ENCODE measurements at regions not wholly inside any gene's neighbourhood (a gene's known extent, or its start where the extent isn't known, plus 50 kb on each side); places are given as distances from the start of the nearest gene placed in this dataset.

- H3K9me3 ChIP-seq (ENCODE audit: control insufficient read depth, low read length, poor library complexity, severe bottlenecking) = no peaks in the 10 kb centered on the region
- Mint-ChIP-seq H3K36me3 (ENCODE audit: low read depth) (no peaks in the 10 kb centered on the region), H3K27me3 (no peaks in the 10 kb centered on the region), H3K4me3 (no peak overlapping the region), H3K27ac (no peak overlapping the region), H3K4me1 (peaks cover 35% of the 10 kb centered on the region)
- no peak for DNase-seq
- no peak for ATAC-seq
These were observed 63.8 kb upstream of the IL1R1 start for GRCh38 chr2:102078773-102079172.

- Mint-ChIP-seq H3K27ac (peak overlapping the region; percentile 96), H3K4me3 (no peak overlapping the region), H3K4me1 (peaks cover 29% of the 10 kb centered on the region), H3K27me3 (no peaks in the 10 kb centered on the region), H3K36me3 (ENCODE audit: low read depth) (no peaks in the 10 kb centered on the region)
- no peak for ATAC-seq
- no peak for DNase-seq
- no peaks in the 10 kb centered on the region for H3K9me3 ChIP-seq (ENCODE audit: control insufficient read depth, low read length, poor library complexity, severe bottlenecking)
These were observed 61.9 kb upstream of the IL1R1 start for GRCh38 chr2:102080451-102081242.

- H3K9me3 ChIP-seq (ENCODE audit: control insufficient read depth, low read length, poor library complexity, severe bottlenecking) = no peaks in the 10 kb centered on the region
- H3K4me3 Mint-ChIP-seq = no peak overlapping the region
- peak overlapping the region; percentile 96 for H3K27ac Mint-ChIP-seq
- no peak for ATAC-seq
- H3K27me3 Mint-ChIP-seq = no peaks in the 10 kb centered on the region
- no peak for DNase-seq
- peaks cover 29% of the 10 kb centered on the region for H3K4me1 Mint-ChIP-seq
- no peaks in the 10 kb centered on the region for H3K36me3 Mint-ChIP-seq (ENCODE audit: low read depth)
These were observed 61.4 kb upstream of the IL1R1 start for GRCh38 chr2:102081243-102081522.

GRCh38 chr2:102081606-102082005 is 60.9 kb upstream of the IL1R1 start:
- no peak overlapping the region for H3K4me3 Mint-ChIP-seq
- H3K27ac Mint-ChIP-seq = peak overlapping the region; percentile 96
- no peaks in the 10 kb centered on the region for H3K36me3 Mint-ChIP-seq (ENCODE audit: low read depth)
- no peaks in the 10 kb centered on the region for H3K27me3 Mint-ChIP-seq
- ATAC-seq (no peak), DNase-seq (no peak)
- H3K4me1 Mint-ChIP-seq = peaks cover 29% of the 10 kb centered on the region
- H3K9me3 ChIP-seq (ENCODE audit: control insufficient read depth, low read length, poor library complexity, severe bottlenecking) = no peaks in the 10 kb centered on the region

- Mint-ChIP-seq H3K4me3 (peak overlapping the region; percentile 88), H3K27ac (peak overlapping the region; percentile 96), H3K4me1 (peaks cover 29% of the 10 kb centered on the region), H3K36me3 (ENCODE audit: low read depth) (no peaks in the 10 kb centered on the region), H3K27me3 (no peaks in the 10 kb centered on the region)
- H3K9me3 ChIP-seq (ENCODE audit: control insufficient read depth, low read length, poor library complexity, severe bottlenecking) = no peaks in the 10 kb centered on the region
- DNase-seq (no peak), ATAC-seq (peak; percentile 81)
These were observed 59.8 kb upstream of the IL1R1 start for GRCh38 chr2:102082571-102083392.

GRCh38 chr2:102083393-102083703 is 59.2 kb upstream of the IL1R1 start:
- H3K27ac Mint-ChIP-seq = peak overlapping the region; percentile 96
- peaks cover 26% of the 10 kb centered on the region for H3K4me1 Mint-ChIP-seq
- DNase-seq (no peak), ATAC-seq (no peak)
- H3K27me3 Mint-ChIP-seq = no peaks in the 10 kb centered on the region
- no peaks in the 10 kb centered on the region for H3K9me3 ChIP-seq (ENCODE audit: control insufficient read depth, low read length, poor library complexity, severe bottlenecking)
- no peak overlapping the region for H3K4me3 Mint-ChIP-seq
- no peaks in the 10 kb centered on the region for H3K36me3 Mint-ChIP-seq (ENCODE audit: low read depth)

GRCh38 chr2:102084651-102085050 is 57.9 kb upstream of the IL1R1 start:
- no peaks in the 10 kb centered on the region for H3K27me3 Mint-ChIP-seq
- ATAC-seq = no peak
- DNase-seq = no peak
- peaks cover 2% of the 10 kb centered on the region for H3K36me3 Mint-ChIP-seq (ENCODE audit: low read depth)
- H3K4me3 Mint-ChIP-seq = no peak overlapping the region
- no peaks in the 10 kb centered on the region for H3K9me3 ChIP-seq (ENCODE audit: control insufficient read depth, low read length, poor library complexity, severe bottlenecking)
- peak overlapping the region; percentile 96 for H3K27ac Mint-ChIP-seq
- peaks cover 24% of the 10 kb centered on the region for H3K4me1 Mint-ChIP-seq

- no peaks in the 10 kb centered on the region for H3K9me3 ChIP-seq (ENCODE audit: control insufficient read depth, low read length, poor library complexity, severe bottlenecking)
- H3K4me3 Mint-ChIP-seq = no peak overlapping the region
- peak overlapping the region; percentile 96 for H3K27ac Mint-ChIP-seq
- ATAC-seq (no peak), DNase-seq (no peak)
- H3K27me3 Mint-ChIP-seq = no peaks in the 10 kb centered on the region
- peaks cover 23% of the 10 kb centered on the region for H3K4me1 Mint-ChIP-seq
- H3K36me3 Mint-ChIP-seq (ENCODE audit: low read depth) = peaks cover 2% of the 10 kb centered on the region
These were observed 57.3 kb upstream of the IL1R1 start for GRCh38 chr2:102085238-102085637.

GRCh38 chr2:102086150-102086872 is 56.2 kb upstream of the IL1R1 start:
- H3K4me3 Mint-ChIP-seq = no peak overlapping the region
- DNase-seq (no peak), ATAC-seq (no peak)
- H3K4me1 Mint-ChIP-seq = peaks cover 16% of the 10 kb centered on the region
- no peaks in the 10 kb centered on the region for H3K27me3 Mint-ChIP-seq
- peaks cover 2% of the 10 kb centered on the region for H3K36me3 Mint-ChIP-seq (ENCODE audit: low read depth)
- no peak overlapping the region for H3K27ac Mint-ChIP-seq
- H3K9me3 ChIP-seq (ENCODE audit: control insufficient read depth, low read length, poor library complexity, severe bottlenecking) = no peaks in the 10 kb centered on the region

GRCh38 chr2:102091121-102091520 is 51.4 kb upstream of the IL1R1 start:
- Mint-ChIP-seq H3K36me3 (ENCODE audit: low read depth) (peaks cover 2% of the 10 kb centered on the region), H3K4me3 (no peak overlapping the region), H3K27ac (no peak overlapping the region), H3K27me3 (no peaks in the 10 kb centered on the region), H3K4me1 (no peaks in the 10 kb centered on the region)
- no peaks in the 10 kb centered on the region for H3K9me3 ChIP-seq (ENCODE audit: control insufficient read depth, low read length, poor library complexity, severe bottlenecking)
- DNase-seq = no peak
- ATAC-seq = no peak

- H3K4me3 Mint-ChIP-seq = no peak overlapping the region
- no peak overlapping the region for H3K27ac Mint-ChIP-seq
- no peaks in the 10 kb centered on the region for H3K9me3 ChIP-seq (ENCODE audit: control insufficient read depth, low read length, poor library complexity, severe bottlenecking)
- ATAC-seq (no peak), DNase-seq (no peak)
- no peaks in the 10 kb centered on the region for H3K27me3 Mint-ChIP-seq
- peaks cover 2% of the 10 kb centered on the region for H3K36me3 Mint-ChIP-seq (ENCODE audit: low read depth)
- no peaks in the 10 kb centered on the region for H3K4me1 Mint-ChIP-seq
These were observed 50.6 kb upstream of the IL1R1 start for GRCh38 chr2:102091908-102092307.

- H3K27me3 Mint-ChIP-seq = no peaks in the 10 kb centered on the region
- no peak overlapping the region for H3K27ac Mint-ChIP-seq
- no peak for DNase-seq
- H3K4me3 Mint-ChIP-seq = no peak overlapping the region
- peaks cover 2% of the 10 kb centered on the region for H3K36me3 Mint-ChIP-seq (ENCODE audit: low read depth)
- H3K4me1 Mint-ChIP-seq = no peaks in the 10 kb centered on the region
- no peaks in the 10 kb centered on the region for H3K9me3 ChIP-seq (ENCODE audit: control insufficient read depth, low read length, poor library complexity, severe bottlenecking)
- ATAC-seq = no peak
These were observed 50.0 kb upstream of the IL1R1 start for GRCh38 chr2:102092535-102092934.

All from T-helper 17 cell (primary cell).